Stimulated activated CD4-positive, alpha-beta T cell treated with anti-CD3 and anti-CD28 coated beads, Interleukin-15, amount 100 ng/mL, for 24 hours (primary cell): ENCODE measurements at regions not wholly inside any gene's neighbourhood (a gene's known extent, or its start where the extent isn't known, plus 50 kb on each side); places are given as distances from the start of the nearest gene placed in this dataset.

ENCODE experiments used
- DNase-seq: peaks from one replicate; pipeline ENCODE4 v3.0.0-alpha.2; 2020

DNA sequence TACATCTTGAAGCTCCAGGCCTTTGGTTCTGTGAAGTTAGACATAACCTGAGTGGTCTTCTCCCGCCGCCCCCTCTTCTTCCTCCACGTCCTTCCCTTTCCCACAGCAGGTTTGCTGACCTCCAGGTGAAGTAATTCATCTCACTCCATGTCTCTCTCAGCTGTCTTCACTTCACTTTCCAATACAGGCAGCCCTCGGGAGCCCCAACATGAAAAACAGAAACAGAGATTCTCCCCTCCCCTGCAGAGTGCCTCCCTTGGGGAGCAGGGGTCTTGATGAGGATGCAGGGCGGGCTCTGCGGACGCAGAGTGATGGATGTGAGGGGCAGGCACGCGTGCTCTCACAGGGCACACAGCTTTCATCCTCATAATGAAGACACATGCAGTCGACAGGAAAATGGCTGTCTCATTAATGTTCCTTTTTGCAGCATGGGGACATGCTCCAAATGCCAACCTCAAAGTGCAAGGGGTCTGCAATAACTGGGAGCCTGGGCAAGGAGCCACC is 95.6 kb downstream of the GPAM start:
- no peak for DNase-seq

GRCh38 chr10:112091703-112092102 is 91.9 kb downstream of the GPAM start:
- no peak for DNase-seq

DNA sequence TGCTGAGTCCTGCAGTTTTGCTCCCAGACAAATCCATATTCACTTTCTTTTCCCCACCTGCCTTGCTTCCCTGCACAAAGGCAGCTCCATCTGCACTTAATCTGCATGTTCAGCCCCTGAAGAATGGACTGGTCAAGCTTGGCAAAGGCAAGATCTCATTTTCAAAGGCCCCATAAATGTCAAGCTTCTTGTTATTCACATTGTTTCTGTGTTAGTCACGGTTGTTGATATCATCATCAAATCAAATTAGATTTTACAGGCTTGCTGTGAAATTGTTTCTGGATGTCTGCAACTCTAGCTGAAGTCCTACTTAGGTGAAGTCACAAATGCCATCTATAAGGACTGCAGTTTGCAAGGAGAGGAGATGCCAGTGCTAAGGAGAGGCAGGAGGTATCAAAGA is 91.0 kb downstream of the GPAM start:
- DNase-seq: no peak

- DNase-seq: no peak
These were observed 88.6 kb downstream of the GPAM start for GRCh38 chr10:112094984-112095383.

DNA sequence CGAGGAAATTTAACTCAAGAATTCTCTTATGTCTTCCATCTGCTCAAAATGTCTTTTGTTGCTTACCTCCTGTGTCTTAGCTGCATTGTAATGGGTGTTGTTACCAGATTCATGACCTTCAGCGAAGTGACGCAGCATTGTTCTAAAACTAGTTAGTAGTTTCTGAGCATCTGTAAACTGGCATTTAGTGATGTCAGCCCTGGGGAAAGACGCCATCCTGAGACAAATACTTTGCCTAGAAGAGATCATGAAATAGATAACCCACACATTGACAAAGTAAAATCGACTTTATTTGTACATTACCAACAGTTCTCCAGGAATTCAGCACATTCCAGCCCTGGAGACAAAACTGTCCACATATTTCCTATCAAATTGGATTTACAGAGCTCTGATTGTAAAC is 87.8 kb downstream of the GPAM start:
- DNase-seq: no peak

DNA sequence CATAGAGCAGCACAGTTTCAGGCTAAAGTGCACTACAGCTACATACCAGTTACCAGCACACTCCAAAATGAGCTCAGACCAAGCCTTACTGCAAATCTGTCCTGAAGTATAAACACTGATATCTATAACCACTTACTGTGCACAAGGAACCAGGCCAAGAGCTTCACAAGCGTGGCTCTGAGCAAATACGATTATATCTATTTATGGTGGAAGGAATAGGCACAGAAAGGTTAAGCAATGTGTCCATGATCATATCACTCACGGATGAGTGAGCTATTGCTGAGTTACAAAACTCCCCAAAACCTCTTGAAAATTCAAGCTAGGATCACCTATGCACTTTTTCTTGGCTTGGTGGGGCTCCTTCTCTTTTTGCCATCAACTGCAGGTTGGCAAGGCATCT is 84.9 kb downstream of the GPAM start:
- DNase-seq: no peak
